H9 (cell line): ENCODE measurements at regions not wholly inside any gene's neighbourhood (a gene's known extent, or its start where the extent isn't known, plus 50 kb on each side); places are given as distances from the start of the nearest gene placed in this dataset.

Experiments
- DNase-seq: peaks from one replicate; pipeline ENCODE4 v3.0.0-alpha.2; 2017
- H2AFZ ChIP-seq: one replicate; pipeline ENCODE4 v1.6.1; 2013; ENCODE audit warnings: mild to moderate bottlenecking, low read length, control low read depth, moderate library complexity
- H2AK5ac ChIP-seq: 2 replicates; pipeline ENCODE4 v1.6.1; 2013; ENCODE audit warnings: low read length, control low read depth, mixed read lengths; ENCODE audit not compliant: insufficient read length
- H2BK120ac ChIP-seq: one replicate; pipeline ENCODE4 v1.6.1; 2013; ENCODE audit warnings: low read depth, mild to moderate bottlenecking, low read length, control low read depth, inconsistent platforms; ENCODE audit not compliant: poor library complexity, severe bottlenecking
- H2BK12ac ChIP-seq: 2 replicates; pipeline ENCODE4 v1.6.1; 2013; ENCODE audit warnings: low read length, control low read depth, mixed read lengths, low read depth; ENCODE audit not compliant: insufficient read length
- H2BK15ac ChIP-seq: 2 replicates; pipeline ENCODE4 v1.6.1; 2013; ENCODE audit warnings: low read depth, low read length, control low read depth
- H2BK20ac ChIP-seq: one replicate; pipeline ENCODE4 v1.6.1; 2013; ENCODE audit warnings: low read depth, mild to moderate bottlenecking, low read length, control low read depth, inconsistent platforms; ENCODE audit not compliant: poor library complexity, severe bottlenecking
- H2BK5ac ChIP-seq: 2 replicates; pipeline ENCODE4 v1.6.1; 2013; ENCODE audit warnings: low read length, control low read depth, mixed read lengths; ENCODE audit not compliant: insufficient read length
- H3K14ac ChIP-seq: 2 replicates; pipeline ENCODE4 v1.6.1; 2013; ENCODE audit warnings: low read length, control low read depth; ENCODE audit not compliant: insufficient read depth
- H3K18ac ChIP-seq: 2 replicates; pipeline ENCODE4 v1.6.1; 2013; ENCODE audit warnings: low read depth, mild to moderate bottlenecking, mixed read lengths, low read length, control low read depth; ENCODE audit not compliant: insufficient read length
- H3K23ac ChIP-seq: 2 replicates; pipeline ENCODE4 v1.6.1; 2013; ENCODE audit warnings: low read length, control low read depth, mixed read lengths, low read depth; ENCODE audit not compliant: insufficient read length
- H3K23me2 ChIP-seq: 2 replicates; pipeline ENCODE4 v1.6.1; 2013; ENCODE audit warnings: low read depth, mild to moderate bottlenecking, mixed read lengths, low read length, control low read depth; ENCODE audit not compliant: insufficient read length, poor library complexity, severe bottlenecking
- H3K27ac ChIP-seq: 2 replicates; pipeline ENCODE4 v1.5.1; 2013; ENCODE audit warnings: low read length, control low read depth, mixed read lengths, low read depth; ENCODE audit not compliant: insufficient read length
- H3K27me3 ChIP-seq: 2 replicates; pipeline ENCODE4 v1.6.1; 2013; ENCODE audit warnings: low read length, control low read depth, inconsistent platforms; ENCODE audit not compliant: insufficient read depth
- H3K4ac ChIP-seq: 2 replicates; pipeline ENCODE4 v1.6.1; 2013; ENCODE audit warnings: low read depth, mild to moderate bottlenecking, control low read depth, inconsistent platforms, low read length, moderate library complexity
- H3K4me1 ChIP-seq: 2 replicates; pipeline ENCODE4 v1.6.1; 2013; ENCODE audit warnings: low read length, control low read depth, inconsistent platforms; ENCODE audit not compliant: insufficient read depth
- H3K4me2 ChIP-seq: 2 replicates; pipeline ENCODE4 v1.6.1; 2013; ENCODE audit warnings: low read length, control low read depth, mixed read lengths; ENCODE audit not compliant: insufficient read length, insufficient read depth
- H3K56ac ChIP-seq: 2 replicates; pipeline ENCODE4 v1.6.1; 2013; ENCODE audit warnings: low read depth, mild to moderate bottlenecking, mixed read lengths, low read length, control low read depth; ENCODE audit not compliant: insufficient read length
- H3K79me1 ChIP-seq: 2 replicates; pipeline ENCODE4 v1.6.1; 2013; ENCODE audit warnings: low read depth, mild to moderate bottlenecking, moderate library complexity, low read length, control low read depth, inconsistent platforms; ENCODE audit not compliant: insufficient read depth, poor library complexity, severe bottlenecking
- H3K79me2 ChIP-seq: 2 replicates; pipeline ENCODE4 v1.6.1; 2013; ENCODE audit warnings: low read length, control low read depth, inconsistent platforms; ENCODE audit not compliant: insufficient read depth
- H3K9ac ChIP-seq: 2 replicates; pipeline ENCODE4 v1.6.1; 2013; ENCODE audit warnings: low read length, control low read depth, mixed read lengths; ENCODE audit not compliant: insufficient read length; ENCODE audit errors: extremely low read depth
- H3K9me3 ChIP-seq: one replicate; pipeline ENCODE4 v1.6.1; 2013; ENCODE audit warnings: low read depth, low read length, inconsistent platforms; ENCODE audit not compliant: control insufficient read depth
- H3T11ph ChIP-seq: one replicate; pipeline ENCODE4 v1.6.1; 2013; ENCODE audit warnings: mild to moderate bottlenecking, low read length, control low read depth, inconsistent platforms
- H4K20me1 ChIP-seq: one replicate; pipeline ENCODE4 v1.6.1; 2013; ENCODE audit not compliant: control insufficient read depth, insufficient read length, insufficient read depth
- H4K5ac ChIP-seq: 2 replicates; pipeline ENCODE4 v1.6.1; 2013; ENCODE audit warnings: low read depth, mild to moderate bottlenecking, mixed read lengths, low read length, control low read depth; ENCODE audit not compliant: insufficient read length
- H4K8ac ChIP-seq: replicated peaks from 2 replicates; pipeline ENCODE4 v1.6.1; 2013; ENCODE audit warnings: low read length, control low read depth, mixed read lengths, low read depth; ENCODE audit not compliant: insufficient read length
- H4K91ac ChIP-seq: 2 replicates; pipeline ENCODE4 v1.6.1; 2013; ENCODE audit warnings: low read depth, mild to moderate bottlenecking, moderate library complexity, mixed read lengths, low read length, control low read depth; ENCODE audit not compliant: insufficient read length
- H3K27ac Mint-ChIP-seq, 3 experiments: 2 replicates in 2 of 3; 3 replicates in 1 of 3; pipeline ENCODE4 v1.8.0; 2020 to 2021; ENCODE audit warnings: mixed read lengths in 3 of 3, mild to moderate bottlenecking in 1 of 3, moderate library complexity in 1 of 3
- H3K27me3 Mint-ChIP-seq: 2 replicates; pipeline ENCODE4 v1.8.0; 2021; ENCODE audit warnings: low read depth, mild to moderate bottlenecking, moderate library complexity, mixed read lengths
- H3K36me3 Mint-ChIP-seq, 3 experiments: 2 replicates in 2 of 3; 3 replicates in 1 of 3; pipeline ENCODE4 v1.8.0; 2020 to 2021; ENCODE audit warnings: low read depth in 3 of 3, mixed read lengths in 3 of 3; ENCODE audit not compliant: insufficient read depth in 1 of 3
- H3K4me1 Mint-ChIP-seq, 2 experiments: 2 replicates each; pipeline ENCODE4 v1.8.0; 2020; ENCODE audit warnings: mixed read lengths in 2 of 2
- H3K4me3 Mint-ChIP-seq, 2 experiments: 2 replicates in 1 of 2; 3 replicates in 1 of 2; pipeline ENCODE4 v1.8.0; 2020 to 2021; ENCODE audit warnings: mild to moderate bottlenecking in 2 of 2, mixed read lengths in 2 of 2, moderate library complexity in 1 of 2
- H3K9me3 Mint-ChIP-seq, 2 experiments: 2 replicates in 1 of 2; 3 replicates in 1 of 2; pipeline ENCODE4 v1.8.0; 2020; ENCODE audit warnings: mild to moderate bottlenecking in 2 of 2, mixed read lengths in 2 of 2, moderate library complexity in 1 of 2
- TF ChIP-seq, protein P1 (sequence below): fragments of 200-600 bp; sonication (generic); conservative IDR thresholded peaks from 3 replicates; pipeline ENCODE4 v1.8.0; 2021; ENCODE audit warnings: antibody characterized with exemption, mild to moderate bottlenecking

DNA sequence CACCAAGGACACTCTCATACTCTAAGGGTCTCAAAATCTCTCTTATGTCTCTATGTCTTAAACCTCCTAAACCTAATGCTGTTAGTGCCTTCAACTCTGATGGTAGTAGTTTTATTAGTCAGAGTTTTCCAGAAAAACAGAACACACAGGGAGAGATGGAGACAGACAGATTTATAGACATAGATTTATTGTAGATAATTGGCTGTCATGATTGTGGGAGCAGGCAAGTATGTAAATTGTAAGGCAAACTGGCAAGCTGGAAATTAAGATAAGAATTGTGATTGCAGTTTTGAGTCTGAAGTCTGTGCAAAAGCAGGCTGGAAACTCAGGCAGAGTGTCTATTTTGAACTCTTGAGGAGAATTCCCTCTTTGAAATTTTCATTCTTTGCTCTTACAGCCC is 96.3 kb upstream of the ROBO1 start:
- no peak overlapping the region for H3K56ac ChIP-seq
- H3K14ac ChIP-seq = no peak overlapping the region
- TF ChIP-seq, protein P1, sequence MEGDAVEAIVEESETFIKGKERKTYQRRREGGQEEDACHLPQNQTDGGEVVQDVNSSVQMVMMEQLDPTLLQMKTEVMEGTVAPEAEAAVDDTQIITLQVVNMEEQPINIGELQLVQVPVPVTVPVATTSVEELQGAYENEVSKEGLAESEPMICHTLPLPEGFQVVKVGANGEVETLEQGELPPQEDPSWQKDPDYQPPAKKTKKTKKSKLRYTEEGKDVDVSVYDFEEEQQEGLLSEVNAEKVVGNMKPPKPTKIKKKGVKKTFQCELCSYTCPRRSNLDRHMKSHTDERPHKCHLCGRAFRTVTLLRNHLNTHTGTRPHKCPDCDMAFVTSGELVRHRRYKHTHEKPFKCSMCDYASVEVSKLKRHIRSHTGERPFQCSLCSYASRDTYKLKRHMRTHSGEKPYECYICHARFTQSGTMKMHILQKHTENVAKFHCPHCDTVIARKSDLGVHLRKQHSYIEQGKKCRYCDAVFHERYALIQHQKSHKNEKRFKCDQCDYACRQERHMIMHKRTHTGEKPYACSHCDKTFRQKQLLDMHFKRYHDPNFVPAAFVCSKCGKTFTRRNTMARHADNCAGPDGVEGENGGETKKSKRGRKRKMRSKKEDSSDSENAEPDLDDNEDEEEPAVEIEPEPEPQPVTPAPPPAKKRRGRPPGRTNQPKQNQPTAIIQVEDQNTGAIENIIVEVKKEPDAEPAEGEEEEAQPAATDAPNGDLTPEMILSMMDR = no peak
- H4K91ac ChIP-seq = no peak overlapping the region
- H3K9me3 ChIP-seq = no peaks in the 10 kb centered on the region
- no peaks in the 10 kb centered on the region for H3K79me2 ChIP-seq
- no peak overlapping the region for H3T11ph ChIP-seq
- no peak overlapping the region for H2AFZ ChIP-seq
- no peak overlapping the region for H4K5ac ChIP-seq
- H2BK5ac ChIP-seq = no peak overlapping the region
- no peak overlapping the region for H3K23ac ChIP-seq
- no peak overlapping the region for H2BK12ac ChIP-seq
- no peak overlapping the region for H4K8ac ChIP-seq
- no peak for DNase-seq
- Mint-ChIP-seq H3K36me3 (no peaks in the 10 kb centered on the region; a peak in 1 of 7 replicates), H3K27me3 (no peaks in the 10 kb centered on the region), H3K27ac (no peak overlapping the region), H3K4me1 (no peaks in the 10 kb centered on the region), H3K4me3 (no peak overlapping the region), H3K9me3 (peaks cover 0 to 4% of the 10 kb centered on the region in 2 experiments; a peak in 2 of 5 replicates)
- no peak overlapping the region for H3K4me2 ChIP-seq
- no peaks in the 10 kb centered on the region for H3K27me3 ChIP-seq
- no peaks in the 10 kb centered on the region for H4K20me1 ChIP-seq
- H3K4me1 ChIP-seq = no peaks in the 10 kb centered on the region
- no peak overlapping the region for H2BK15ac ChIP-seq
- no peaks in the 10 kb centered on the region for H3K23me2 ChIP-seq
- no peak overlapping the region for H2BK20ac ChIP-seq
- no peak overlapping the region for H2AK5ac ChIP-seq
- no peak overlapping the region for H3K9ac ChIP-seq
- no peaks in the 10 kb centered on the region for H3K79me1 ChIP-seq
- no peak overlapping the region for H2BK120ac ChIP-seq
- H3K4ac ChIP-seq = no peak overlapping the region
- H3K18ac ChIP-seq = no peak overlapping the region
- no peak overlapping the region for H3K27ac ChIP-seq
